ENCODE measurements at regions not wholly inside any gene's neighbourhood (a gene's known extent, or its start where the extent isn't known, plus 50 kb on each side); places are given as distances from the start of the nearest gene placed in this dataset.

GRCh38 chr9:16315720-16316119 is 554.8 kb downstream of the BNC2 start:
- Mint-ChIP-seq H3K4me1 (ENCODE audit: low read depth) (peaks cover 9% of the 10 kb centered on the region), H3K4me3 (ENCODE audit: low read depth) (no peak overlapping the region), H3K36me3 (ENCODE audit: insufficient read depth) (no peaks in the 10 kb centered on the region), H3K27me3 (peaks cover 24% of the 10 kb centered on the region), H3K9me3 (ENCODE audit: low read depth) (peaks cover 3% of the 10 kb centered on the region), H3K27ac (no peak overlapping the region)
- DNase-seq (ENCODE audit: low spot score, unreplicated experiment): no peak
- TF ChIP-seq CTCF (IDR thresholded peaks at IDR 0.05; ENCODE audit: unreplicated experiment): no peak

- H3K9me3 Mint-ChIP-seq (ENCODE audit: low read depth): peaks cover 3% of the 10 kb centered on the region
- no peak overlapping the region for H3K27ac Mint-ChIP-seq
- no peaks in the 10 kb centered on the region for H3K36me3 Mint-ChIP-seq (ENCODE audit: insufficient read depth)
- no peak overlapping the region for H3K4me3 Mint-ChIP-seq (ENCODE audit: low read depth)
- TF ChIP-seq CTCF (IDR thresholded peaks at IDR 0.05; ENCODE audit: unreplicated experiment): no peak
- peaks cover 24% of the 10 kb centered on the region for H3K27me3 Mint-ChIP-seq
- DNase-seq (ENCODE audit: low spot score, unreplicated experiment): no peak
- peaks cover 6% of the 10 kb centered on the region for H3K4me1 Mint-ChIP-seq (ENCODE audit: low read depth)
Measured at GRCh38 chr9:16316456-16316855, 554.0 kb downstream of the BNC2 start.

- Mint-ChIP-seq H3K27me3 (peaks cover 24% of the 10 kb centered on the region), H3K27ac (peak overlapping the region; percentile 12), H3K36me3 (ENCODE audit: insufficient read depth) (no peaks in the 10 kb centered on the region), H3K9me3 (ENCODE audit: low read depth) (peaks cover 3% of the 10 kb centered on the region), H3K4me1 (ENCODE audit: low read depth) (peaks cover 2% of the 10 kb centered on the region), H3K4me3 (ENCODE audit: low read depth) (no peak overlapping the region)
- TF ChIP-seq CTCF (IDR thresholded peaks at IDR 0.05; ENCODE audit: unreplicated experiment): no peak
- no peak for DNase-seq (ENCODE audit: low spot score, unreplicated experiment)
Measured at GRCh38 chr9:16316911-16317817, 553.3 kb downstream of the BNC2 start.

- Mint-ChIP-seq H3K9me3 (ENCODE audit: low read depth) (peaks cover 3% of the 10 kb centered on the region), H3K36me3 (ENCODE audit: insufficient read depth) (no peaks in the 10 kb centered on the region), H3K4me3 (ENCODE audit: low read depth) (no peak overlapping the region), H3K27me3 (peaks cover 25% of the 10 kb centered on the region), H3K4me1 (ENCODE audit: low read depth) (no peaks in the 10 kb centered on the region), H3K27ac (no peak overlapping the region)
- no peak for TF ChIP-seq CTCF (IDR thresholded peaks at IDR 0.05; ENCODE audit: unreplicated experiment)
- no peak for DNase-seq (ENCODE audit: low spot score, unreplicated experiment)
Measured at GRCh38 chr9:16318516-16319060, 551.9 kb downstream of the BNC2 start.

GRCh38 chr9:16319646-16320045 is 550.8 kb downstream of the BNC2 start:
- Mint-ChIP-seq H3K4me3 (ENCODE audit: low read depth) (no peak overlapping the region), H3K9me3 (ENCODE audit: low read depth) (peaks cover 3% of the 10 kb centered on the region), H3K27ac (no peak overlapping the region), H3K36me3 (ENCODE audit: insufficient read depth) (no peaks in the 10 kb centered on the region), H3K27me3 (peaks cover 28% of the 10 kb centered on the region), H3K4me1 (ENCODE audit: low read depth) (no peaks in the 10 kb centered on the region)
- TF ChIP-seq CTCF (IDR thresholded peaks at IDR 0.05; ENCODE audit: unreplicated experiment): no peak
- DNase-seq (ENCODE audit: low spot score, unreplicated experiment): no peak
